GM18508 (cell line): ENCODE measurements at regions not wholly inside any gene's neighbourhood (a gene's known extent, or its start where the extent isn't known, plus 50 kb on each side); places are given as distances from the start of the nearest gene placed in this dataset.

Experiments
- ATAC-seq: cut with Tn5 transposase; IDR thresholded peaks from one replicate; pipeline ENCODE4 v1.9.1; 2021; ENCODE audit warnings: moderate number of reproducible peaks; ENCODE audit not compliant: insufficient read depth, unreplicated experiment

GRCh38 chr22:48793949-48794348 is 1033.7 kb downstream of the BRD1 start:
- ATAC-seq, result no peak

- ATAC-seq, result no peak
Measured at GRCh38 chr22:48786679-48786996, 1041.0 kb downstream of the BRD1 start.

- no peak for ATAC-seq
Measured at GRCh38 chr22:48785792-48786678, 1041.6 kb downstream of the BRD1 start.

- no peak for ATAC-seq
Measured at GRCh38 chr22:48784701-48785503, 1042.8 kb downstream of the BRD1 start.

GRCh38 chr22:48783821-48784266 is 1043.8 kb downstream of the BRD1 start:
- ATAC-seq, result no peak

- ATAC-seq, result no peak
Measured at GRCh38 chr22:48782811-48783511, 1044.7 kb downstream of the BRD1 start.

- ATAC-seq, result no peak
Measured at GRCh38 chr22:48782326-48782725, 1045.3 kb downstream of the BRD1 start.

- no peak for ATAC-seq
Measured at GRCh38 chr22:48781868-48782267, 1045.8 kb downstream of the BRD1 start.

GRCh38 chr22:48781391-48781790 is 1046.3 kb downstream of the BRD1 start:
- ATAC-seq, result no peak

- no peak for ATAC-seq
Measured at GRCh38 chr22:48780597-48781277, 1046.9 kb downstream of the BRD1 start.

GRCh38 chr22:48779661-48780596 is 1047.7 kb downstream of the BRD1 start:
- no peak for ATAC-seq

- ATAC-seq, result no peak
Measured at GRCh38 chr22:48779211-48779643, 1048.4 kb downstream of the BRD1 start.

GRCh38 chr22:48778308-48779195 is 1049.1 kb downstream of the BRD1 start:
- ATAC-seq, result no peak

GRCh38 chr22:48772286-48772907 is 1055.3 kb downstream of the BRD1 start:
- ATAC-seq, result no peak

GRCh38 chr22:48765595-48765994 is 1062.1 kb downstream of the BRD1 start:
- no peak for ATAC-seq

GRCh38 chr22:48761546-48761945 is 1066.1 kb downstream of the BRD1 start:
- ATAC-seq, result no peak

- no peak for ATAC-seq
Measured at GRCh38 chr22:48760481-48761390, 1066.9 kb downstream of the BRD1 start.
